ENCODE measurements at regions not wholly inside any gene's neighbourhood (a gene's known extent, or its start where the extent isn't known, plus 50 kb on each side); places are given as distances from the start of the nearest gene placed in this dataset.

DNA sequence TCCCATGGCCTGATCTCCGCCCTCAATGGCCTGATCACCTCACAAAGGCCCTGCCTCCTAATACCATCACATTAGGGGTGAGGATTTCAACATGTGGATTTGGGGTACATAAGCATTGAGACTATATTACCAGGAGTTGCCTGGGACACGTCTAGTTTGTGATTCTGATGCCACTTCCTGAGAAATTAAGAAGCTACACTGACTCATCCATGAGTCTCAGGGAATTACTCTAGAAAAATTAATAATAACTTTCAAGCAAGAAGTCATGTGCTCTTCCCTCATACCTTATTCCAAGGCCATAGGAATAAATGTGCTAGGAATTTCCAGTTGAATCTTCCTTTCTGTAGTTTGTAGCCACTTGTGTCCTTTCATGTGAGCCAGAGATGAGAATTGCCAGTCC lies 519.3 kb upstream of the MKI67 start:
- TF ChIP-seq POLR2A (IDR thresholded peaks at IDR 0.05): no peak
- TF ChIP-seq, protein P1, sequence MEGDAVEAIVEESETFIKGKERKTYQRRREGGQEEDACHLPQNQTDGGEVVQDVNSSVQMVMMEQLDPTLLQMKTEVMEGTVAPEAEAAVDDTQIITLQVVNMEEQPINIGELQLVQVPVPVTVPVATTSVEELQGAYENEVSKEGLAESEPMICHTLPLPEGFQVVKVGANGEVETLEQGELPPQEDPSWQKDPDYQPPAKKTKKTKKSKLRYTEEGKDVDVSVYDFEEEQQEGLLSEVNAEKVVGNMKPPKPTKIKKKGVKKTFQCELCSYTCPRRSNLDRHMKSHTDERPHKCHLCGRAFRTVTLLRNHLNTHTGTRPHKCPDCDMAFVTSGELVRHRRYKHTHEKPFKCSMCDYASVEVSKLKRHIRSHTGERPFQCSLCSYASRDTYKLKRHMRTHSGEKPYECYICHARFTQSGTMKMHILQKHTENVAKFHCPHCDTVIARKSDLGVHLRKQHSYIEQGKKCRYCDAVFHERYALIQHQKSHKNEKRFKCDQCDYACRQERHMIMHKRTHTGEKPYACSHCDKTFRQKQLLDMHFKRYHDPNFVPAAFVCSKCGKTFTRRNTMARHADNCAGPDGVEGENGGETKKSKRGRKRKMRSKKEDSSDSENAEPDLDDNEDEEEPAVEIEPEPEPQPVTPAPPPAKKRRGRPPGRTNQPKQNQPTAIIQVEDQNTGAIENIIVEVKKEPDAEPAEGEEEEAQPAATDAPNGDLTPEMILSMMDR (IDR thresholded peaks at IDR 0.05): no peak

Data from uterus (tissue), 2 donors.